Stimulated activated naive CD4-positive, alpha-beta T cell treated with Interleukin-2 at 50 U/mL for 16 hours (primary cell): ENCODE measurements at regions not wholly inside any gene's neighbourhood (a gene's known extent, or its start where the extent isn't known, plus 50 kb on each side); places are given as distances from the start of the nearest gene placed in this dataset.

Experiments
- DNase-seq: peaks from one replicate; lab custom pipeline; 2025; lab: John Stamatoyannopoulos, UW

- no peak for DNase-seq
Measured at GRCh38 chr1:58862728-58863385, 79.0 kb upstream of the JUN start.

GRCh38 chr1:58864654-58865053, 80.8 kb upstream of the JUN start:
- DNase-seq = no peak

- DNase-seq = no peak
Measured at GRCh38 chr1:58866578-58866977, 82.7 kb upstream of the JUN start.

GRCh38 chr1:58869638-58870297, 85.9 kb upstream of the JUN start:
- no peak for DNase-seq

GRCh38 chr1:58870298-58870676, 86.4 kb upstream of the JUN start:
- DNase-seq = no peak

GRCh38 chr1:58874342-58874741, 90.5 kb upstream of the JUN start:
- no peak for DNase-seq

- DNase-seq = no peak
Measured at GRCh38 chr1:58874757-58875755, 91.2 kb upstream of the JUN start.

- DNase-seq = no peak
Measured at GRCh38 chr1:58879464-58879863, 95.6 kb upstream of the JUN start.

GRCh38 chr1:58880592-58880991, 96.7 kb upstream of the JUN start:
- DNase-seq = no peak

GRCh38 chr1:58881471-58881994, 97.7 kb upstream of the JUN start:
- no peak for DNase-seq

- DNase-seq = no peak
Measured at GRCh38 chr1:58882322-58882948, 98.6 kb upstream of the JUN start.

GRCh38 chr1:58883037-58883887, 99.4 kb upstream of the JUN start:
- no peak for DNase-seq

GRCh38 chr1:58883888-58884482, 100.1 kb upstream of the JUN start:
- no peak for DNase-seq

- no peak for DNase-seq
Measured at GRCh38 chr1:58884706-58885661, 101.1 kb upstream of the JUN start.

GRCh38 chr1:58885998-58886397, 102.2 kb upstream of the JUN start:
- DNase-seq = no peak

GRCh38 chr1:58886611-58887010, 102.8 kb upstream of the JUN start:
- DNase-seq = no peak

- DNase-seq = no peak
Measured at GRCh38 chr1:58887059-58887458, 103.2 kb upstream of the JUN start.

GRCh38 chr1:58888833-58889232, 105.0 kb upstream of the JUN start:
- DNase-seq = no peak

- DNase-seq = no peak
Measured at GRCh38 chr1:58890113-58890512, 106.3 kb upstream of the JUN start.

- DNase-seq = no peak
Measured at GRCh38 chr1:58890609-58891008, 106.8 kb upstream of the JUN start.
